MM.1S (cell line): ENCODE measurements at regions not wholly inside any gene's neighbourhood (a gene's known extent, or its start where the extent isn't known, plus 50 kb on each side); places are given as distances from the start of the nearest gene placed in this dataset.

Experiments used
- DNase-seq: peaks from one replicate; pipeline ENCODE4 v3.0.0-alpha.2; 2015
- H2AFZ ChIP-seq: fragments of 300-600 bp; sonication (generic); 2 replicates; pipeline ENCODE4 v1.6.0; 2016; ENCODE audit warnings: antibody characterized with exemption, low read length
- H3F3A ChIP-seq: fragments of 300-600 bp; sonication (generic); 2 replicates; pipeline ENCODE4 v1.6.1; 2016; ENCODE audit warnings: mild to moderate bottlenecking, antibody characterized with exemption, low read length, moderate library complexity, mixed read lengths; ENCODE audit not compliant: insufficient read depth
- H3K27ac ChIP-seq: fragments of 300-600 bp; sonication (generic); 2 replicates; pipeline ENCODE4 v1.5.1; 2016; ENCODE audit warnings: mild to moderate bottlenecking, low read length
- H3K27me3 ChIP-seq: fragments of 300-600 bp; sonication (generic); replicated peaks from 2 replicates; pipeline ENCODE4 v1.6.0; 2016; ENCODE audit warnings: low read length; ENCODE audit not compliant: insufficient read depth
- H3K36me3 ChIP-seq: fragments of 300-600 bp; sonication (generic); replicated peaks from 2 replicates; pipeline ENCODE4 v1.6.1; 2016; ENCODE audit warnings: mild to moderate bottlenecking, low read length, mixed read lengths; ENCODE audit not compliant: insufficient read depth
- H3K4me1 ChIP-seq: fragments of 300-600 bp; sonication (generic); 2 replicates; pipeline ENCODE4 v1.6.1; 2016; ENCODE audit warnings: low read length, mixed read lengths
- H3K4me2 ChIP-seq: fragments of 300-600 bp; sonication (generic); 2 replicates; pipeline ENCODE4 v1.6.0; 2016; ENCODE audit warnings: low read depth, low read length
- H3K4me3 ChIP-seq: fragments of 300-600 bp; sonication (generic); 2 replicates; pipeline ENCODE4 v1.5.1; 2016; ENCODE audit warnings: low read length, mixed read lengths
- H3K79me2 ChIP-seq: fragments of 300-600 bp; sonication (generic); 2 replicates; pipeline ENCODE4 v1.6.1; 2016; ENCODE audit warnings: mixed run types, low read length, mixed read lengths
- H3K9ac ChIP-seq: fragments of 300-600 bp; sonication (generic); 2 replicates; pipeline ENCODE4 v1.6.1; 2016; ENCODE audit warnings: low read length, mixed read lengths
- H3K9me2 ChIP-seq: fragments of 300-600 bp; sonication (generic); replicated peaks from 2 replicates; pipeline ENCODE4 v1.6.1; 2016; ENCODE audit warnings: mild to moderate bottlenecking, low read length, mixed read lengths; ENCODE audit not compliant: insufficient read depth
- H3K9me3 ChIP-seq: fragments of 300-600 bp; sonication (generic); replicated peaks from 2 replicates; pipeline ENCODE4 v1.6.1; 2016; ENCODE audit warnings: mild to moderate bottlenecking, low read length, mixed read lengths; ENCODE audit not compliant: insufficient read depth
- H4K20me1 ChIP-seq: fragments of 300-600 bp; sonication (generic); 2 replicates; pipeline ENCODE4 v1.6.1; 2016; ENCODE audit warnings: mild to moderate bottlenecking, low read length, moderate library complexity, mixed read lengths; ENCODE audit not compliant: insufficient read depth
- CTCF ChIP-seq: fragments of 300-600 bp; sonication (generic); IDR thresholded peaks from 2 replicates; pipeline ENCODE4 v1.5.1; 2016; ENCODE audit warnings: antibody characterized with exemption, low read length, mixed read lengths
- EZH2 ChIP-seq: fragments of 300-600 bp; sonication (generic); optimal IDR thresholded peaks from 2 replicates; pipeline ENCODE3; 2017; ENCODE audit warnings: low read depth, mild to moderate bottlenecking, antibody characterized with exemption, low read length, mixed read lengths
- EZH2phosphoT487 ChIP-seq: fragments of 300-600 bp; sonication (generic); IDR thresholded peaks from 2 replicates; pipeline ENCODE4 v1.6.1; 2018; ENCODE audit warnings: antibody characterized with exemption, low read length

DNA sequence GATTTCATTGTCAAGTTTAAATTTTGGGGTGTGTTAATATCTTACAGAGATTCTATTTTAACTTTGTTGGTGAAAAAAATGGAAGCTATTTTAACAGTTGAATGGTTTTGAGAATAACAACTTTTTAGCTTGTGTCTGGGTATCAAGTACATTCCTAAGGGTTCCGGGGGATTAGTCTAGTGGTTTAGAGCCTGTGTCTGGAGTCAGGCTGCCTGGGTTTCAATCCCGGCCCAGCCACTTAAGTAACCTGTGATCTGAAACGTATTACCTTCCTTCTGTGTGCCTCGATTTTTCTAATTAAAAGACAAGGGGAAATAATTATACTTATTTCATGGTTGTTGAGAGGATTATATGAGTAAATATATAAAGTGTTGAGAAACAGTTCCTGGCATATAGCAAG lies 288.6 kb upstream of the NR3C2 start:
- no peak overlapping the region for H3K4me2 ChIP-seq
- no peaks in the 10 kb centered on the region for H3F3A ChIP-seq
- no peaks in the 10 kb centered on the region for H3K4me1 ChIP-seq
- no peak for DNase-seq
- no peak for TF ChIP-seq CTCF
- TF ChIP-seq EZH2: no peak
- no peak for TF ChIP-seq EZH2phosphoT487
- H4K20me1 ChIP-seq: no peaks in the 10 kb centered on the region
- no peak overlapping the region for H3K4me3 ChIP-seq
- no peak overlapping the region for H2AFZ ChIP-seq
- H3K9ac ChIP-seq: no peak overlapping the region
- no peaks in the 10 kb centered on the region for H3K9me3 ChIP-seq
- no peaks in the 10 kb centered on the region for H3K36me3 ChIP-seq
- H3K9me2 ChIP-seq: no peaks in the 10 kb centered on the region
- H3K27me3 ChIP-seq: no peaks in the 10 kb centered on the region
- H3K27ac ChIP-seq: no peak overlapping the region
- no peaks in the 10 kb centered on the region for H3K79me2 ChIP-seq

DNA sequence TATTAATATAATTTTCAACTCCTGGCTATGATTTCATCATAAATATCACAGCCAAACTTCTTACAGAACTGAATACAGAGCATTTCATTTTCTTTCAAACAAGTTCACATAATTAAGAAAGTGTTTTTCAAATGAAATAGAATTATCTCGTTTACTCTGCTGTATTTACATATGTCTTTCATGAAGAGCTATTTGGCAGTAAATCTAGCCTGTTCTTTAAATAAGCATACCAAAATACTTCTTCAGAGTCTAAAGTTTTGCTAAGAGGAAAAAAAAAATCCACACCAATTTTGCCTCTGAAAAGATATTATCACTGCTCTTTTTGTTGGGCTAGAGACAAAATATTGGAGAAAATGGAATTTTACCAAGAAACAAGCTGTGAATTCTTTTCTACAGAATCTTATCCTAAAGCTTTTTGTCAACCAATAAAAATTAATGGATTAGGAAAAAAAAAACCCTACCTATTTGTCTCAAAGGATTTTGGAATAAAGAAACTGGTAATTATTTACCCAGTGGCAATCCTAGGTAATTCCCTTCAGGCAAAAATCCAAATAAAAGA lies 287.9 kb upstream of the NR3C2 start:
- no peaks in the 10 kb centered on the region for H3K79me2 ChIP-seq
- no peaks in the 10 kb centered on the region for H3K4me1 ChIP-seq
- H3K9me2 ChIP-seq: no peaks in the 10 kb centered on the region
- no peak overlapping the region for H3K9ac ChIP-seq
- TF ChIP-seq EZH2phosphoT487: no peak
- no peak for TF ChIP-seq CTCF
- no peak for TF ChIP-seq EZH2
- H3F3A ChIP-seq: no peaks in the 10 kb centered on the region
- DNase-seq: no peak
- H3K4me3 ChIP-seq: no peak overlapping the region
- no peak overlapping the region for H3K4me2 ChIP-seq
- H3K27me3 ChIP-seq: no peaks in the 10 kb centered on the region
- H4K20me1 ChIP-seq: no peaks in the 10 kb centered on the region
- no peaks in the 10 kb centered on the region for H3K36me3 ChIP-seq
- H2AFZ ChIP-seq: no peak overlapping the region
- H3K9me3 ChIP-seq: no peaks in the 10 kb centered on the region
- no peak overlapping the region for H3K27ac ChIP-seq

DNA sequence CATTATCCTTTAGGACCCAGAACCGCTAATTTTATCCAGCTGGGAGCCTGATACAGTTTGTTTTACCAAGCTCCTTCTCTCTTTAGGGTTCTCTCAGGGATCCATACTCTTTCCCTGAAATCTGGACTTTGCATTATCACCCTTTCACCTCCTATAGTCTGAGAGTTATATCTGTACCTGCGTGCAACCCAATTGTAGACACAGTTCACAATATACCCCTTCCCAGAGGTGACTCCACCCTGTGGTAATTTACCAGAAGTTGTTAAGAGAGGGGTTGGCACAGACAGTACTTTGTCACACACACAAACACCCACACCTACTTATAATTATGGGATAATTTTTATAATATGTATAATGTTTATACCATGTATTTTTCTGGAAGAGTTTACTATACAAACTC lies 275.8 kb upstream of the NR3C2 start:
- Histone ChIP-seq H4K20me1 (no peaks in the 10 kb centered on the region), H3K9me2 (no peaks in the 10 kb centered on the region), H3K4me1 (peaks cover 4% of the 10 kb centered on the region; the same call in 1 of the 2 replicates), H3K9me3 (no peaks in the 10 kb centered on the region), H3K4me3 (no peak overlapping the region), H2AFZ (no peak overlapping the region), H3F3A (no peaks in the 10 kb centered on the region), H3K79me2 (no peaks in the 10 kb centered on the region), H3K9ac (no peak overlapping the region), H3K27ac (no peak overlapping the region), H3K4me2 (no peak overlapping the region), H3K27me3 (no peaks in the 10 kb centered on the region), H3K36me3 (no peaks in the 10 kb centered on the region)
- DNase-seq: no peak
- TF ChIP-seq EZH2: no peak
- no peak for TF ChIP-seq EZH2phosphoT487
- no peak for TF ChIP-seq CTCF
